Mesenchymal stem cell (in vitro differentiated cells and primary cell): ENCODE measurements at regions not wholly inside any gene's neighbourhood (a gene's known extent, or its start where the extent isn't known, plus 50 kb on each side); places are given as distances from the start of the nearest gene placed in this dataset.

ENCODE experiments used
- DNase-seq: peaks from one replicate; pipeline ENCODE4 v3.0.0-alpha.2; 2013
- H2AFZ ChIP-seq: one replicate; pipeline ENCODE4 v1.6.1; 2013; ENCODE audit warnings: low read depth, mild to moderate bottlenecking, control low read depth, inconsistent platforms, low read length, moderate library complexity
- H2AK5ac ChIP-seq: 2 replicates; pipeline ENCODE4 v1.6.1; 2013; ENCODE audit warnings: low read length, moderate library complexity, mild to moderate bottlenecking, inconsistent platforms; ENCODE audit not compliant: severe bottlenecking
- H2BK120ac ChIP-seq: one replicate; pipeline ENCODE4 v1.6.1; 2013; ENCODE audit warnings: low read depth, mild to moderate bottlenecking, inconsistent platforms, low read length, moderate library complexity
- H2BK12ac ChIP-seq, 2 experiments: one replicate each; pipeline ENCODE4 v1.6.1; 2013; ENCODE audit warnings: inconsistent platforms in 2 of 2, low read length in 2 of 2, mild to moderate bottlenecking in 2 of 2, moderate library complexity in 2 of 2, control low read depth in 1 of 2
- H2BK15ac ChIP-seq: one replicate; pipeline ENCODE4 v1.6.1; 2013; ENCODE audit warnings: mild to moderate bottlenecking, low read depth, inconsistent platforms; ENCODE audit not compliant: poor library complexity, severe bottlenecking
- H2BK5ac ChIP-seq: 2 replicates; pipeline ENCODE4 v1.6.1; 2013; ENCODE audit warnings: low read depth, mild to moderate bottlenecking, low read length, control low read depth, inconsistent platforms; ENCODE audit not compliant: poor library complexity, severe bottlenecking
- H3K14ac ChIP-seq, 2 experiments: one replicate each; pipeline ENCODE4 v1.6.1; 2013; ENCODE audit warnings: inconsistent platforms in 2 of 2, low read length in 2 of 2, control low read depth in 1 of 2, mild to moderate bottlenecking in 1 of 2, moderate library complexity in 1 of 2
- H3K18ac ChIP-seq, 2 experiments: one replicate each; pipeline ENCODE4 v1.6.1; 2013; ENCODE audit warnings: inconsistent platforms in 2 of 2, low read length in 2 of 2, control low read depth in 1 of 2, low read depth in 1 of 2, mild to moderate bottlenecking in 1 of 2
- H3K23ac ChIP-seq, 2 experiments: one replicate each; pipeline ENCODE4 v1.6.1; 2013; ENCODE audit warnings: inconsistent platforms in 2 of 2, low read length in 2 of 2, mild to moderate bottlenecking in 2 of 2, moderate library complexity in 2 of 2, control low read depth in 1 of 2
- H3K27ac ChIP-seq: 2 replicates; pipeline ENCODE4 v1.5.1; 2013; ENCODE audit warnings: mild to moderate bottlenecking, moderate library complexity, low read length, control low read depth, inconsistent platforms; ENCODE audit not compliant: poor library complexity, severe bottlenecking
- H3K27me3 ChIP-seq, 2 experiments: 2 replicates each; pipeline versions ENCODE4 v1.6.1 to v1.7.0; 2013; ENCODE audit warnings: low read length in 2 of 2, mild to moderate bottlenecking in 2 of 2, moderate library complexity in 2 of 2, control low read depth in 1 of 2, inconsistent platforms in 1 of 2; ENCODE audit not compliant: control insufficient read depth in 1 of 2, insufficient read depth in 1 of 2
- H3K36me3 ChIP-seq, 2 experiments: 2 replicates each; pipeline versions ENCODE4 v1.6.1 to v1.7.0; 2013; ENCODE audit warnings: low read length in 2 of 2, control low read depth in 1 of 2, inconsistent platforms in 1 of 2, low read depth in 1 of 2, mild to moderate bottlenecking in 1 of 2; ENCODE audit not compliant: insufficient read depth in 2 of 2, control insufficient read depth in 1 of 2
- H3K4ac ChIP-seq, 2 experiments: one replicate each; pipeline ENCODE4 v1.6.1; 2013; ENCODE audit warnings: inconsistent platforms in 2 of 2, low read length in 2 of 2, mild to moderate bottlenecking in 2 of 2, moderate library complexity in 2 of 2, control low read depth in 1 of 2, low read depth in 1 of 2
- H3K4me1 ChIP-seq: 2 replicates; pipeline ENCODE4 v1.6.1; 2013; ENCODE audit warnings: low read depth, low read length, control low read depth; ENCODE audit not compliant: control insufficient read depth, insufficient read depth
- H3K4me2 ChIP-seq: 2 replicates; pipeline ENCODE4 v1.6.1; 2013; ENCODE audit warnings: low read length, mild to moderate bottlenecking, inconsistent platforms; ENCODE audit not compliant: poor library complexity, severe bottlenecking
- H3K4me3 ChIP-seq, 2 experiments: 2 replicates each; pipeline versions ENCODE4 v1.5.1 to v1.7.0; 2013; ENCODE audit warnings: low read length in 2 of 2, mild to moderate bottlenecking in 2 of 2, control low read depth in 1 of 2, low read depth in 1 of 2; ENCODE audit not compliant: insufficient read depth in 1 of 2
- H3K79me1 ChIP-seq: replicated peaks from 2 replicates; pipeline ENCODE4 v1.6.1; 2013; ENCODE audit warnings: mild to moderate bottlenecking, control low read depth, low read length, inconsistent platforms; ENCODE audit not compliant: poor library complexity, severe bottlenecking
- H3K9ac ChIP-seq: 2 replicates; pipeline ENCODE4 v1.7.0; 2013; ENCODE audit warnings: mild to moderate bottlenecking, low read length, moderate library complexity
- H3K9me3 ChIP-seq: 2 replicates; pipeline ENCODE4 v1.7.0; 2013; ENCODE audit warnings: mild to moderate bottlenecking, low read length; ENCODE audit not compliant: control insufficient read depth
- H4K8ac ChIP-seq: one replicate; pipeline ENCODE4 v1.6.1; 2013; ENCODE audit warnings: inconsistent platforms, mild to moderate bottlenecking, low read length, moderate library complexity
- H4K91ac ChIP-seq: one replicate; pipeline ENCODE4 v1.6.1; 2013; ENCODE audit warnings: mild to moderate bottlenecking, low read length, inconsistent platforms
- WGBS: methylation state at CpG from one replicate; pipeline ENCODE4 v1.1.7; 2013; ENCODE audit warnings: mixed read lengths; 5-methylcytosine and 5-hydroxymethylcytosine counted together

DNA sequence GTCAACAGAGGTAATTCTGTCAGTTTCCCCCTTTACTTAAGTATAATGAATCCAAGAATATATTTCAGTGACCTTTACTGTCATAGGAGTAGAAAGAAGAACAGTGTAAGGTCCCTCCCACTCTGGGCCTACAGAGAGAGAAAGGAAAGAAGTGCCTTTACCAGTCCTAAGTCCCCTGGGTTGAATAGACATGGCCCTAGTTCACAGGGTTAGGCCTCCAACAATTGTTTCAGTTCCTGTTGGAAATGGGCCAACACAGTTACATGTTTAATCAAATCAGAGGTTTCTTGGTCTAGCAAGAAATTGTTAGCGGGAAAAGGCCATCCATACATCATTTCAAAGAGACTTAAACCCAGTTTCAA, 605.6 kb downstream of the MTRR start:
- H3K18ac ChIP-seq: no peak overlapping the region
- H2BK15ac ChIP-seq: no peak overlapping the region
- H3K14ac ChIP-seq: no peak overlapping the region
- no peak overlapping the region for H2AFZ ChIP-seq
- H3K4ac ChIP-seq: no peak overlapping the region
- H3K4me3 ChIP-seq: no peak overlapping the region
- H3K9ac ChIP-seq: no peak overlapping the region
- no peak overlapping the region for H2BK12ac ChIP-seq
- no peak overlapping the region for H3K4me2 ChIP-seq
- no peak overlapping the region for H4K8ac ChIP-seq
- DNase-seq: no peak
- WGBS: no CpG with 5 or more reads among the region's 1 CpG
- no peaks in the 10 kb centered on the region for H3K27me3 ChIP-seq
- no peak overlapping the region for H2AK5ac ChIP-seq
- no peaks in the 10 kb centered on the region for H3K36me3 ChIP-seq
- no peak overlapping the region for H3K27ac ChIP-seq
- no peaks in the 10 kb centered on the region for H3K4me1 ChIP-seq
- H3K23ac ChIP-seq: no peak overlapping the region
- H2BK120ac ChIP-seq: no peak overlapping the region
- H2BK5ac ChIP-seq: no peak overlapping the region
- peaks cover 12% of the 10 kb centered on the region for H3K9me3 ChIP-seq
- no peaks in the 10 kb centered on the region for H3K79me1 ChIP-seq
- no peak overlapping the region for H4K91ac ChIP-seq

DNA sequence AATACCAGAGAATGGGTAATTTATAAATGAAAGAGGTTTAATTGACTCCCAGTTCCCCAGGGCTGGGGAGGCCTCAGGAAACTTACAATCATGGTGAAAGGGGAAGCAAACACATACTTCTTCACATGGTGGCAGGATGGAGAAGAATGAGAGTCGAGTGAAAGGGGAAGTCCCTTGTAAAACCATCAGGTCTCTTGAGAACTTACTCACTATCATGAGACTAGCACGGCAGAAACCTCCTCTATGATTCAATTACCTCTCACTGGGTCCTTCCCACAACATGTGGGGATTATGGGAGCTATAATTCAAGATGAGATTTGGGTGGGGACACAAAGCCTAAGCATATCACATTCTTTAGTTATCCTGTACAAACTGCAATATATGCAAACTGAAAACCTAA, 609.4 kb downstream of the MTRR start:
- Histone ChIP-seq H3K9me3 (peaks cover 6% of the 10 kb centered on the region), H3K36me3 (no peaks in the 10 kb centered on the region), H2BK120ac (no peak overlapping the region), H2BK5ac (no peak overlapping the region), H2BK12ac (no peak overlapping the region), H3K23ac (no peak overlapping the region), H3K27ac (no peak overlapping the region), H3K4ac (no peak overlapping the region), H3K18ac (no peak overlapping the region), H2BK15ac (no peak overlapping the region), H3K9ac (no peak overlapping the region), H3K4me2 (no peak overlapping the region), H3K4me3 (no peak overlapping the region), H3K14ac (no peak overlapping the region), H3K79me1 (no peaks in the 10 kb centered on the region), H4K91ac (no peak overlapping the region), H3K4me1 (no peaks in the 10 kb centered on the region), H4K8ac (no peak overlapping the region), H2AK5ac (no peak overlapping the region), H2AFZ (no peak overlapping the region), H3K27me3 (no peaks in the 10 kb centered on the region)
- peak; percentile 9 for DNase-seq
- WGBS: no CpG with 5 or more reads among the region's 2 CpGs

DNA sequence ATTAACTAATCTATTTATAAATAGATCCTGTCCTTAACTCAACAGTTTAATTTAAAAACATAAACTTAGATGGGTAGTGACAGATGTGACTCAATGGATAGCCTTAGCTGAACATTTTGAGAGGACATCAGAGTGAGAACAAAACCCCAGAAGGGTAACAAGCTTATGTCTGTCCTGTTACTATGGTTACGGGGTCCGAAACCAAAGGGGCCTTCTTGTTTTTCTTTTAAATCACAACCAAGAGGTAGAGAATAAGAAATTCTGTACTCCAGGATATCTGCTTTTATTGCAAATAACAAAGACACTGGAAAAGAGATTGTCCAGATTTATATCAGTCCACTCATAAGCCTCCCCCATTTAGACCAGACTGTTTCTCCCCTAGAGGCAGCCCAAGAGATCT, 612.1 kb downstream of the MTRR start:
- H3K9ac ChIP-seq: no peak overlapping the region
- no peak overlapping the region for H2BK12ac ChIP-seq
- no peak overlapping the region for H3K14ac ChIP-seq
- H3K27ac ChIP-seq: no peak overlapping the region
- H2AK5ac ChIP-seq: no peak overlapping the region
- no peak overlapping the region for H2BK15ac ChIP-seq
- no CpG with 5 or more reads among the region's 2 CpGs for WGBS
- H3K79me1 ChIP-seq: no peaks in the 10 kb centered on the region
- H3K4me1 ChIP-seq: no peaks in the 10 kb centered on the region
- H3K4me2 ChIP-seq: no peak overlapping the region
- no peak overlapping the region for H3K23ac ChIP-seq
- H2BK5ac ChIP-seq: no peak overlapping the region
- no peak overlapping the region for H2BK120ac ChIP-seq
- no peak overlapping the region for H4K91ac ChIP-seq
- no peak overlapping the region for H3K4me3 ChIP-seq
- H3K27me3 ChIP-seq: no peaks in the 10 kb centered on the region
- H3K18ac ChIP-seq: no peak overlapping the region
- H3K4ac ChIP-seq: no peak overlapping the region
- DNase-seq: no peak
- H3K9me3 ChIP-seq: peaks cover 7% of the 10 kb centered on the region
- H2AFZ ChIP-seq: no peak overlapping the region
- no peaks in the 10 kb centered on the region for H3K36me3 ChIP-seq
- H4K8ac ChIP-seq: no peak overlapping the region

DNA sequence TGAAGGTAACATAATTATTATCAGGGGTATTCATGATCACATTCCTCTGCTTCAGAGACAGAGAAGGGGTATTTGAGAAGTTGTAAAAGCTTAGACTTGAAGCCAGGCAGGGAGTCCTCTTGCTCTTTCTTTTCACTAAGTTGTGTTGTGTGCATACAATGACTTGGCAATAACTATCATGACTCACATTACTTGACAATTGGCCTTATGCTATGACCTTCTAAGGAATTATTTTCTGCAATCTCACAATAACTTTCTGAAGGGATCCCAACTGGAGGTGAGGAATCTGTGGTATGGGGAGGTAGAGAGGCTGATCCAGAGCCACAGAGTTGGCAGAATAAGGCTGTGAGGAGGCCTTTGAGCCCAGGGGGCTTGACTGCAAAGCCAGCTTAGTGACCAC, 622.3 kb downstream of the MTRR start:
- Histone ChIP-seq H3K27ac (no peak overlapping the region), H3K4me3 (no peak overlapping the region), H3K14ac (no peak overlapping the region), H2BK15ac (no peak overlapping the region), H3K79me1 (no peaks in the 10 kb centered on the region), H3K23ac (no peak overlapping the region), H2BK12ac (no peak overlapping the region), H3K27me3 (no peaks in the 10 kb centered on the region), H3K36me3 (no peaks in the 10 kb centered on the region), H3K4me2 (no peak overlapping the region), H3K9ac (no peak overlapping the region), H3K18ac (no peak overlapping the region), H3K9me3 (peaks cover 31% of the 10 kb centered on the region), H2BK5ac (no peak overlapping the region), H2AK5ac (no peak overlapping the region), H3K4me1 (no peaks in the 10 kb centered on the region), H2AFZ (no peak overlapping the region), H2BK120ac (no peak overlapping the region), H4K8ac (no peak overlapping the region), H3K4ac (no peak overlapping the region), H4K91ac (no peak overlapping the region)
- DNase-seq: no peak
